Neural cell (in vitro differentiated cells): ENCODE measurements at regions not wholly inside any gene's neighbourhood (a gene's known extent, or its start where the extent isn't known, plus 50 kb on each side); places are given as distances from the start of the nearest gene placed in this dataset.

Experiments used
- H2AFZ ChIP-seq: fragments of 200-600, 300-800 bp; sonication (generic), shearing (Covaris generic); 2 replicates; pipeline ENCODE4 v1.6.0; 2014; ENCODE audit warnings: low read depth, mild to moderate bottlenecking, antibody characterized with exemption, low read length, moderate library complexity
- H3F3A ChIP-seq: fragments of 200-600 bp; shearing (Covaris generic); 2 replicates; pipeline ENCODE4 v1.6.1; 2016; ENCODE audit warnings: mild to moderate bottlenecking, moderate library complexity, mixed read lengths, antibody characterized with exemption, low read length; ENCODE audit not compliant: insufficient read depth, poor library complexity, severe bottlenecking
- H3K27ac ChIP-seq: fragments of 200-600, 300-800 bp; sonication (generic), shearing (Covaris generic); 2 replicates; pipeline ENCODE4 v1.5.1; 2014; ENCODE audit warnings: mild to moderate bottlenecking, low read length, moderate library complexity
- H3K27me3 ChIP-seq: fragments of 300-800, 200-600 bp; sonication (generic), shearing (Covaris generic); 2 replicates; pipeline ENCODE4 v1.6.0; 2014; ENCODE audit warnings: mild to moderate bottlenecking, low read depth, low read length, moderate library complexity; ENCODE audit not compliant: insufficient read depth
- H3K36me3 ChIP-seq: fragments of 300-800, 200-600 bp; sonication (generic), shearing (Covaris generic); 2 replicates; pipeline ENCODE4 v1.5.1; 2014; ENCODE audit warnings: mild to moderate bottlenecking, antibody characterized with exemption, low read length, moderate library complexity; ENCODE audit not compliant: insufficient read depth
- H3K4me2 ChIP-seq: fragments of 300-800, 200-600 bp; sonication (generic), shearing (Covaris generic); 2 replicates; pipeline ENCODE4 v1.6.0; 2014; ENCODE audit warnings: mild to moderate bottlenecking, low read length
- H3K4me3 ChIP-seq: fragments of 300-800, 200-600 bp; sonication (generic), shearing (Covaris generic); 2 replicates; pipeline ENCODE4 v1.5.1; 2014; ENCODE audit warnings: mild to moderate bottlenecking, low read length, moderate library complexity
- H3K79me2 ChIP-seq: fragments of 200-600 bp; shearing (Covaris generic); replicated peaks from 2 replicates; pipeline ENCODE4 v1.6.0; 2014; ENCODE audit warnings: mild to moderate bottlenecking, low read length, moderate library complexity; ENCODE audit not compliant: insufficient read depth
- H3K9ac ChIP-seq: fragments of 300-800, 200-600 bp; sonication (generic), shearing (Covaris generic); 2 replicates; pipeline ENCODE4 v1.6.1; 2016; ENCODE audit warnings: mild to moderate bottlenecking, low read length, mixed read lengths
- H3K9me2 ChIP-seq: fragments of 200-600 bp; shearing (Covaris generic); 2 replicates; pipeline ENCODE4 v1.6.1; 2016; ENCODE audit warnings: mild to moderate bottlenecking, low read length, mixed read lengths; ENCODE audit not compliant: insufficient read depth
- H3K9me3 ChIP-seq: fragments of 200-600, 300-800 bp; sonication (generic), shearing (Covaris generic); 2 replicates; pipeline ENCODE4 v1.6.1; 2016; ENCODE audit warnings: mild to moderate bottlenecking, mixed run types, low read length, moderate library complexity, mixed read lengths
- H4K20me1 ChIP-seq: fragments of 200-600 bp; shearing (Covaris generic); 2 replicates; pipeline ENCODE4 v1.6.1; 2016; ENCODE audit warnings: mild to moderate bottlenecking, mixed run types; ENCODE audit not compliant: insufficient read depth
- CTCF ChIP-seq: fragments of 450-650 bp; IDR thresholded peaks from 2 replicates; pipeline ENCODE4 v1.5.1; 2014; ENCODE audit warnings: antibody characterized with exemption, mild to moderate bottlenecking, moderate library complexity; ENCODE audit not compliant: poor library complexity, severe bottlenecking
- EP300 ChIP-seq: fragments of 450-650 bp; conservative IDR thresholded peaks from 2 replicates; pipeline ENCODE4 v1.6.1; 2014; ENCODE audit warnings: antibody characterized with exemption, mild to moderate bottlenecking, moderate library complexity; ENCODE audit not compliant: poor library complexity, severe bottlenecking
- EZH2 ChIP-seq: fragments of 200-600, 300-800 bp; shearing (Covaris generic), sonication (generic); IDR thresholded peaks from 2 replicates; pipeline ENCODE4 v1.6.1; 2014; ENCODE audit warnings: antibody characterized with exemption, low read length, borderline replicate concordance, mild to moderate bottlenecking; ENCODE audit not compliant: insufficient read depth, poor library complexity, severe bottlenecking
- MXI1 ChIP-seq: fragments of 450-650 bp; conservative IDR thresholded peaks from 2 replicates; pipeline ENCODE4 v1.6.1; 2014; ENCODE audit warnings: antibody characterized with exemption, mild to moderate bottlenecking; ENCODE audit not compliant: poor library complexity, severe bottlenecking
- POLR2AphosphoS5 ChIP-seq: IDR thresholded peaks from 2 replicates; pipeline ENCODE4 v1.6.1; 2012
- RAD21 ChIP-seq: fragments of 450-650 bp; conservative IDR thresholded peaks from 2 replicates; pipeline ENCODE4 v1.6.1; 2014; ENCODE audit warnings: antibody characterized with exemption, mild to moderate bottlenecking, moderate library complexity
- SMC3 ChIP-seq: fragments of 450-650 bp; conservative IDR thresholded peaks from 2 replicates; pipeline ENCODE4 v1.6.1; 2014; ENCODE audit warnings: antibody characterized with exemption, mild to moderate bottlenecking, moderate library complexity; ENCODE audit not compliant: poor library complexity
- TAF1 ChIP-seq: IDR thresholded peaks from 2 replicates; pipeline ENCODE4 v1.6.1; 2012; ENCODE audit warnings: low read depth
- TF ChIP-seq, protein P1 (sequence below): IDR thresholded peaks from 2 replicates; pipeline ENCODE4 v1.6.1; 2012; ENCODE audit warnings: borderline replicate concordance

- no peaks in the 10 kb centered on the region for H3K9me3 ChIP-seq
- H3K79me2 ChIP-seq, result no peaks in the 10 kb centered on the region
- H3F3A ChIP-seq, result no peaks in the 10 kb centered on the region
- no peak overlapping the region for H3K27ac ChIP-seq
- TF ChIP-seq RAD21 (no peak), SMC3 (no peak), EP300 (no peak), EZH2 (no peak), MXI1 (no peak), CTCF (no peak), TAF1 (no peak), POLR2AphosphoS5 (no peak)
- TF ChIP-seq, protein P1, sequence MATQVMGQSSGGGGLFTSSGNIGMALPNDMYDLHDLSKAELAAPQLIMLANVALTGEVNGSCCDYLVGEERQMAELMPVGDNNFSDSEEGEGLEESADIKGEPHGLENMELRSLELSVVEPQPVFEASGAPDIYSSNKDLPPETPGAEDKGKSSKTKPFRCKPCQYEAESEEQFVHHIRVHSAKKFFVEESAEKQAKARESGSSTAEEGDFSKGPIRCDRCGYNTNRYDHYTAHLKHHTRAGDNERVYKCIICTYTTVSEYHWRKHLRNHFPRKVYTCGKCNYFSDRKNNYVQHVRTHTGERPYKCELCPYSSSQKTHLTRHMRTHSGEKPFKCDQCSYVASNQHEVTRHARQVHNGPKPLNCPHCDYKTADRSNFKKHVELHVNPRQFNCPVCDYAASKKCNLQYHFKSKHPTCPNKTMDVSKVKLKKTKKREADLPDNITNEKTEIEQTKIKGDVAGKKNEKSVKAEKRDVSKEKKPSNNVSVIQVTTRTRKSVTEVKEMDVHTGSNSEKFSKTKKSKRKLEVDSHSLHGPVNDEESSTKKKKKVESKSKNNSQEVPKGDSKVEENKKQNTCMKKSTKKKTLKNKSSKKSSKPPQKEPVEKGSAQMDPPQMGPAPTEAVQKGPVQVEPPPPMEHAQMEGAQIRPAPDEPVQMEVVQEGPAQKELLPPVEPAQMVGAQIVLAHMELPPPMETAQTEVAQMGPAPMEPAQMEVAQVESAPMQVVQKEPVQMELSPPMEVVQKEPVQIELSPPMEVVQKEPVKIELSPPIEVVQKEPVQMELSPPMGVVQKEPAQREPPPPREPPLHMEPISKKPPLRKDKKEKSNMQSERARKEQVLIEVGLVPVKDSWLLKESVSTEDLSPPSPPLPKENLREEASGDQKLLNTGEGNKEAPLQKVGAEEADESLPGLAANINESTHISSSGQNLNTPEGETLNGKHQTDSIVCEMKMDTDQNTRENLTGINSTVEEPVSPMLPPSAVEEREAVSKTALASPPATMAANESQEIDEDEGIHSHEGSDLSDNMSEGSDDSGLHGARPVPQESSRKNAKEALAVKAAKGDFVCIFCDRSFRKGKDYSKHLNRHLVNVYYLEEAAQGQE, result no peak
- H3K9ac ChIP-seq, result no peak overlapping the region
- no peak overlapping the region for H3K4me3 ChIP-seq
- no peaks in the 10 kb centered on the region for H4K20me1 ChIP-seq
- H3K4me2 ChIP-seq, result no peak overlapping the region
- H3K27me3 ChIP-seq, result no peaks in the 10 kb centered on the region
- H3K9me2 ChIP-seq, result no peaks in the 10 kb centered on the region
- H3K36me3 ChIP-seq, result no peaks in the 10 kb centered on the region
- no peak overlapping the region for H2AFZ ChIP-seq
Measured at GRCh38 chr1:4268889-4269284, 368.8 kb upstream of the C1orf174 start.

DNA sequence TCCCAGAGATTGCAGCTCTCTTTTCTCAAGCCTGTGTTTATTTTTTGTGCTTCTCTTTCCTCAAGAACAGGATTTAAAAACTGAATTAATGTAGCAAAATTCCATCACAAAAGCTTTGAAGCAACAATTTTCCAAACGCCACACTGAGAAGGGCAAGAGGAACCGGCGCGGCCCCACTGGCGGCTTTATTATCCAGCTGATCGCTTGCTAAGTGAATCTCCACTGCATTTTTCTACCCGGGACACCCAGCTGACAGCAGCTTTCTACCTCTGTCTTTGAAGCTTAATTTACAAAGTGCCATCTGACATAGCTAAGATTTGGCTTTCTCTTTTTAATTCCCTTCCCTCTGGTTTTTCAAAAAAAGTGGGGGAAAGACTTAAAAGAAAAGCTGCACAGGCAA lies 369.3 kb upstream of the C1orf174 start:
- H3K27ac ChIP-seq, result no peak overlapping the region
- H3F3A ChIP-seq, result no peaks in the 10 kb centered on the region
- H3K4me2 ChIP-seq, result no peak overlapping the region
- TF ChIP-seq, protein P1, result peak; percentile 19
- TF ChIP-seq EP300 (no peak), POLR2AphosphoS5 (no peak), EZH2 (no peak), CTCF (no peak), SMC3 (no peak)
- no peaks in the 10 kb centered on the region for H3K27me3 ChIP-seq
- no peaks in the 10 kb centered on the region for H3K36me3 ChIP-seq
- no peak overlapping the region for H3K9ac ChIP-seq
- H3K79me2 ChIP-seq, result no peaks in the 10 kb centered on the region
- H2AFZ ChIP-seq, result no peak overlapping the region
- H4K20me1 ChIP-seq, result no peaks in the 10 kb centered on the region
- no peak overlapping the region for H3K4me3 ChIP-seq
- H3K9me2 ChIP-seq, result no peaks in the 10 kb centered on the region
- no peaks in the 10 kb centered on the region for H3K9me3 ChIP-seq
